Vagina (tissue), 2 donors: ENCODE measurements at regions not wholly inside any gene's neighbourhood (a gene's known extent, or its start where the extent isn't known, plus 50 kb on each side); places are given as distances from the start of the nearest gene placed in this dataset.

Source experiments
- DNase-seq, 2 donors: peaks; one replicate each; pipeline ENCODE4 v3.0.0-alpha.2; 2017; ENCODE audit errors: extremely low spot score in 2 of 2
- H3K27ac ChIP-seq: fragments of 200-600 bp; sonication (generic); one replicate; pipeline ENCODE4 v1.5.1; 2019
- H3K27me3 ChIP-seq: fragments of 200-600 bp; sonication (generic); one replicate; pipeline ENCODE4 v1.5.1; 2019
- H3K36me3 ChIP-seq, 2 donors: fragments of 200-600 bp; sonication (generic); one replicate each; pipeline ENCODE4 v1.5.1; 2017 to 2019
- H3K4me1 ChIP-seq: fragments of 200-600 bp; sonication (generic); one replicate; pipeline ENCODE4 v1.5.1; 2019
- H3K4me3 ChIP-seq, 2 donors: fragments of 200-600 bp; sonication (generic); 1 replicate in 1 of 2; 2 replicates in 1 of 2; pipeline ENCODE4 v1.5.1; 2016 to 2019
- H3K9me3 ChIP-seq: fragments of 200-600 bp; sonication (generic); one replicate; pipeline ENCODE4 v1.5.1; 2019
- POLR2A ChIP-seq, 2 donors: fragments of 450-650 bp; IDR thresholded peaks; one replicate each; pipeline ENCODE4 v1.6.1; 2017; ENCODE audit warnings: antibody characterized with exemption in 2 of 2, mild to moderate bottlenecking in 2 of 2, moderate library complexity in 2 of 2
- POLR2AphosphoS5 ChIP-seq, 2 donors: sonication (generic); formaldehyde crosslinking; IDR thresholded peaks; one replicate each; pipeline ENCODE4 v1.9.0; 2017; ENCODE audit warnings: antibody characterized with exemption in 2 of 2, mild to moderate bottlenecking in 2 of 2, low read depth in 1 of 2; ENCODE audit not compliant: insufficient read depth in 1 of 2
- intact Hi-C: fragments of 100-400 bp; cut with DNase I; formaldehyde crosslinking; loops from one replicate; pipeline ENCODE4 v1.15.1; 2023
- TF ChIP-seq, protein P1 (sequence below), 3 experiments: fragments of 450-650 bp in 2 of 3; fragments of 200-600 bp in 1 of 3; sonication (generic) in 1 of 3; IDR thresholded peaks; one replicate each; pipeline ENCODE4 v1.5.1; 2017 to 2019; ENCODE audit warnings: antibody characterized with exemption in 3 of 3, mild to moderate bottlenecking in 2 of 3, moderate library complexity in 2 of 3

DNA sequence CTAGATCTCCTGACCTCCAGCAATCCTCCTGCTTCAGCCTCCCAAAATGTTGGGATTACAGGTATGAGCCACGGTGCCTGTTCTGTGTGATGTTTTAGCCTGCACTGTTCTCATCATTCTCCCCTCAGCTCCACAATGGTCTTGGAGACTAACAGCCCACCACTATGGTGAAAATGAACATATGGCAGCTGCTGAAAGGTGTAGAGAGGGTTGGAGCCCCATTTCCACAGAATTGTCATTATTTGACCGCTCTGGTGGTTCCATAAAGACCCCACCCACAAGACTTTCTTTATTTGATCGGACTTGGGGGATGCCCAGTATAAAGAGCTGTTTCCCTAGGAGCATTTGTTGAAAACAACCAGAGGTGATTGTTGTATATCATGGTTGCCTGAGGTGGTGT, 67.9 kb upstream of the SEPTIN5 start:
- TF ChIP-seq POLR2AphosphoS5 (IDR thresholded peaks at IDR 0.05; ENCODE audit: insufficient read depth in 1 of 2, low read depth in 1 of 2): no peak
- TF ChIP-seq POLR2A (IDR thresholded peaks at IDR 0.05): no peak
- TF ChIP-seq, protein P1, sequence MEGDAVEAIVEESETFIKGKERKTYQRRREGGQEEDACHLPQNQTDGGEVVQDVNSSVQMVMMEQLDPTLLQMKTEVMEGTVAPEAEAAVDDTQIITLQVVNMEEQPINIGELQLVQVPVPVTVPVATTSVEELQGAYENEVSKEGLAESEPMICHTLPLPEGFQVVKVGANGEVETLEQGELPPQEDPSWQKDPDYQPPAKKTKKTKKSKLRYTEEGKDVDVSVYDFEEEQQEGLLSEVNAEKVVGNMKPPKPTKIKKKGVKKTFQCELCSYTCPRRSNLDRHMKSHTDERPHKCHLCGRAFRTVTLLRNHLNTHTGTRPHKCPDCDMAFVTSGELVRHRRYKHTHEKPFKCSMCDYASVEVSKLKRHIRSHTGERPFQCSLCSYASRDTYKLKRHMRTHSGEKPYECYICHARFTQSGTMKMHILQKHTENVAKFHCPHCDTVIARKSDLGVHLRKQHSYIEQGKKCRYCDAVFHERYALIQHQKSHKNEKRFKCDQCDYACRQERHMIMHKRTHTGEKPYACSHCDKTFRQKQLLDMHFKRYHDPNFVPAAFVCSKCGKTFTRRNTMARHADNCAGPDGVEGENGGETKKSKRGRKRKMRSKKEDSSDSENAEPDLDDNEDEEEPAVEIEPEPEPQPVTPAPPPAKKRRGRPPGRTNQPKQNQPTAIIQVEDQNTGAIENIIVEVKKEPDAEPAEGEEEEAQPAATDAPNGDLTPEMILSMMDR (IDR thresholded peaks at IDR 0.05): no peak
- intact Hi-C loops: no loop called here

DNA sequence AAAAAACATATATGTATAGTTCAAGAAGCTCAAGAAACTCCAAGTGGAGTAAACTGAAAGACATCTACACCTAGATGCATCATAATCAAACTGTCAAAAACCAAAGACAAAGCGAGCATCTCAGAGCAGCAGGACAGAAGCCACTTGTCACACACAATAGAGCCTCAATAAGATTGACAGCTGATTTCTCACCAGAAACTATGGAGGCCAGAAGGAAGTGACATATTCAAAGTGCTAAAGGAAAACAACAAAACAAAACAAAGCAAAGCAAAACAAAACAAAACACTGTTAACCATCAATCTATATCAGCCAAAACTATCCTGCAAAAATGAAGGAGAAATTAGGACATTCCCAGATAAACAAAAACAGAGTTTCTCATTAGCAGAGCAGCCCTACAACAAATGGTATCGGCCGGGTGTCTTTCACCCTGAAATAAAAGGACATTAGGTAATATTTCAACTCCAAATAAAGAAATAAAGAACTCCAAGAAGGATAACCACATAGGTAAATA, 65.8 kb upstream of the SEPTIN5 start:
- TF ChIP-seq POLR2A (IDR thresholded peaks at IDR 0.05): no peak
- no peak for TF ChIP-seq POLR2AphosphoS5 (IDR thresholded peaks at IDR 0.05; ENCODE audit: insufficient read depth in 1 of 2, low read depth in 1 of 2)
- Histone ChIP-seq H3K4me1 (peaks cover 6% of the 10 kb centered on the region), H3K9me3 (peaks cover 9% of the 10 kb centered on the region), H3K36me3 (no peaks in the 10 kb centered on the region), H3K4me3 (no peak overlapping the region), H3K27ac (no peak overlapping the region), H3K27me3 (no peaks in the 10 kb centered on the region)
- intact Hi-C loops: no loop called here
- DNase-seq: no peak

More for the DNA sequence above, 67.9 kb upstream of the SEPTIN5 start:
- Histone ChIP-seq H3K36me3 (no peaks in the 10 kb centered on the region), H3K4me3 (no peak overlapping the region), H3K27me3 (no peaks in the 10 kb centered on the region), H3K9me3 (peaks cover 9% of the 10 kb centered on the region), H3K27ac (no peak overlapping the region), H3K4me1 (peaks cover 6% of the 10 kb centered on the region)
- DNase-seq: no peak

DNA sequence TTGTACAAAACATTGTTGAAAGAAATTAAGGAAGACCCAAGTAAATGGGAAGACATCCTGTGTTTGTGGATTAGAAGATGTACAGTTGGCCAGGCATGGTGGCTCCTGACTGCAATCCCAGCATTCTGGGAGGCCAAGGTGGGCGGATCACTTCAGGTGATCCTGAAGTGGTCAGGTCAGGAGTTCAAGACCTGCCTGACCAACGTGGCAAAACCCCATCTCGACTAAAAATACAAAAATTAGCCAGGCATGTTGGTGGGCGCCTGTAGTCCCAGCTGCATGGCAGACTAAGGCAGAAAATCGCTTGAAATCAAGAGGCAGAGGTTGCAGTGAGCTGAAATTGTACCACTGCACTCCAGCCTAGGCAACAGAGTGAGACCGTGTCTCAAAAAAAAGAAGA, 62.0 kb upstream of the SEPTIN5 start:
- DNase-seq: no peak
- Histone ChIP-seq H3K4me1 (no peaks in the 10 kb centered on the region), H3K27ac (no peak overlapping the region), H3K27me3 (no peaks in the 10 kb centered on the region), H3K4me3 (no peak overlapping the region), H3K9me3 (peaks cover 9% of the 10 kb centered on the region), H3K36me3 (no peaks in the 10 kb centered on the region)
- intact Hi-C loops: no loop called here
- TF ChIP-seq POLR2AphosphoS5 (IDR thresholded peaks at IDR 0.05; ENCODE audit: insufficient read depth in 1 of 2, low read depth in 1 of 2) (no peak), POLR2A (IDR thresholded peaks at IDR 0.05) (no peak)
- TF ChIP-seq, protein P1 (IDR thresholded peaks at IDR 0.05): no peak

DNA sequence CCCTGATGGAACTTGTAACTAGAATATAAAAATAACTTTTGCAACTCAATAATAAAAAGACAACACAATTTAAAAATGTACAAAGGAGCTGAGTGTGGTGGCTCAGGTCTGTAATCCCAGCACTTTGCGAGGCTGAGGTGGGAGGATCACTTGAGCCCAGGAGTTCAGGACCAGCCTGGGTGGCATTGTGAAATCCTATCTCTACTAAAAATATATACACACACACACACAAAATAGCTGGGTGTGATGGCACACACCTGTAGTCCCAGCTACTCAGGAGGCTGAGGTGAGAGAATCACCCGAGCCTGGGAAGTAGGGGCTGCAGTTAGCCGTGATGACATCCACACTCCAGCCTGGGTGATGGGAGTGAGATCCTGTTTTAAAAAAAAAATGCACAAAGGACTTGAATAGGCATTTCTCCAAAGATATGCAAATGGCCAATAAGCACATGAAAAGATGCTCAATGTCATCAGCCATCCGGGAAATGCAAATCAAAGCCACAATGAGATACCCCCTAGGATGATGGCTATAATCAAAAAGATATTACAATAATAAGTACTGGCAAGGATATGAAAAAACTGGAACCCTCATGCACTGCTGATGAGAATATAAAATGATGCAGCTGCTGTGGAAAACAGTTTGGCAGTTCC, 59.8 kb upstream of the SEPTIN5 start:
- no peaks in the 10 kb centered on the region for H3K4me1 ChIP-seq
- no peaks in the 10 kb centered on the region for H3K27me3 ChIP-seq
- intact Hi-C loops: no loop called here
- H3K27ac ChIP-seq: no peak overlapping the region
- no peaks in the 10 kb centered on the region for H3K36me3 ChIP-seq
- DNase-seq: no peak
- no peaks in the 10 kb centered on the region for H3K9me3 ChIP-seq
- TF ChIP-seq POLR2AphosphoS5 (IDR thresholded peaks at IDR 0.05; ENCODE audit: insufficient read depth in 1 of 2, low read depth in 1 of 2): no peak
- no peak for TF ChIP-seq POLR2A (IDR thresholded peaks at IDR 0.05)
- TF ChIP-seq, protein P1 (IDR thresholded peaks at IDR 0.05): no peak
- no peak overlapping the region for H3K4me3 ChIP-seq

DNA sequence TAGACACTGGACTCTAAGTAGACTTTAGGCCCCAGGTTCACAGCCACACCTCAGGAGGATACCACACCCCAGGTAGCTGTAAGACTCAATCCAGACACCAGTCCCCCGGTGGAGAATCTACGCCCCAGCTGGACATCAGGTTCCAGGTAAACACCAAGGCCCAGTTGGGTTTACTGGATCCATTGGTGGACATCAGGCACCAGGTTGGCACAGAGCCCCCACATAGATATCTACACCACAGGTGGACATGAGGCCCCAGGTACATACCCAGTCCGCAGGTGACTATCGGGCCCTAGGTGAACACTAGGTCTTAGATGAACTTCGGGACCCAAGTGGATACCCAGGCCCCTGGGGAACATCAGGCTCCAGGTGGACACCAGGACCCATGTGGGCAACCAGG, 58.9 kb upstream of the SEPTIN5 start:
- no peaks in the 10 kb centered on the region for H3K9me3 ChIP-seq
- no peak for DNase-seq
- H3K4me3 ChIP-seq: no peak overlapping the region
- intact Hi-C loops: no loop called here
- no peaks in the 10 kb centered on the region for H3K4me1 ChIP-seq
- no peaks in the 10 kb centered on the region for H3K36me3 ChIP-seq
- TF ChIP-seq POLR2AphosphoS5 (IDR thresholded peaks at IDR 0.05; ENCODE audit: insufficient read depth in 1 of 2, low read depth in 1 of 2) (no peak), POLR2A (IDR thresholded peaks at IDR 0.05) (no peak)
- TF ChIP-seq, protein P1 (IDR thresholded peaks at IDR 0.05): no peak
- H3K27ac ChIP-seq: no peak overlapping the region
- H3K27me3 ChIP-seq: no peaks in the 10 kb centered on the region
